CD14-positive monocyte (primary cell): ENCODE measurements at regions not wholly inside any gene's neighbourhood (a gene's known extent, or its start where the extent isn't known, plus 50 kb on each side); places are given as distances from the start of the nearest gene placed in this dataset.

ENCODE experiments used
- DNase-seq, 3 donors: peaks; one replicate each; pipeline ENCODE4 v3.0.0-alpha.2; 2011 to 2022
- H2AFZ ChIP-seq: 2 replicates; pipeline ENCODE4 v1.6.0; 2012; ENCODE audit warnings: mild to moderate bottlenecking, low read depth, low read length, inconsistent platforms; ENCODE audit not compliant: insufficient read depth, poor library complexity, severe bottlenecking
- H3K27ac ChIP-seq, 2 donors: 1 replicate in 1 of 2; 2 replicates in 1 of 2; pipeline ENCODE4 v1.5.1; 2012 to 2013; ENCODE audit warnings: low read length in 2 of 2, control low read depth in 1 of 2, inconsistent platforms in 1 of 2, low read depth in 1 of 2, mild to moderate bottlenecking in 1 of 2
- H3K27me3 ChIP-seq, 2 donors: one replicate each; pipeline versions ENCODE4 v1.6.0 to v1.6.1; 2011 to 2013; ENCODE audit warnings: low read length in 2 of 2; ENCODE audit not compliant: control insufficient read depth in 2 of 2, insufficient read depth in 2 of 2
- H3K36me3 ChIP-seq, 2 donors: replicated peaks in 1 of 2; 1 replicate in 1 of 2; 2 replicates in 1 of 2; pipeline versions ENCODE4 v1.5.1 to v1.6.1; 2012 to 2013; ENCODE audit warnings: low read length in 2 of 2, control low read depth in 1 of 2, inconsistent platforms in 1 of 2, mild to moderate bottlenecking in 1 of 2; ENCODE audit not compliant: insufficient read depth in 2 of 2, control insufficient read depth in 1 of 2
- H3K4me1 ChIP-seq, 2 donors: 1 replicate in 1 of 2; 2 replicates in 1 of 2; pipeline versions ENCODE4 v1.5.1 to v1.6.1; 2012 to 2013; ENCODE audit warnings: low read length in 2 of 2, control low read depth in 1 of 2, inconsistent platforms in 1 of 2, mild to moderate bottlenecking in 1 of 2, moderate library complexity in 1 of 2; ENCODE audit not compliant: insufficient read depth in 2 of 2, control insufficient read depth in 1 of 2
- H3K4me2 ChIP-seq: replicated peaks from 2 replicates; pipeline ENCODE3; 2012; ENCODE audit warnings: low read length, moderate library complexity, mild to moderate bottlenecking; ENCODE audit not compliant: poor library complexity, severe bottlenecking; ENCODE audit errors: extremely low read depth
- H3K4me3 ChIP-seq, 3 experiments: fragments of 200-600 bp in 1 of 3; sonication (generic) in 1 of 3; replicated peaks in 1 of 3; 1 replicate in 2 of 3; 2 replicates in 1 of 3; pipeline ENCODE4 v1.5.1; 2011 to 2013; ENCODE audit warnings: low read length in 3 of 3, mild to moderate bottlenecking in 3 of 3, control low read depth in 2 of 3, low read depth in 2 of 3, inconsistent platforms in 1 of 3, moderate library complexity in 1 of 3
- H3K79me2 ChIP-seq: 2 replicates; pipeline ENCODE4 v1.6.0; 2012; ENCODE audit warnings: mild to moderate bottlenecking, control low read depth, inconsistent platforms, low read length, moderate library complexity; ENCODE audit not compliant: insufficient read depth
- H3K9ac ChIP-seq: 2 replicates; pipeline ENCODE4 v1.6.0; 2017; ENCODE audit warnings: low read length, mild to moderate bottlenecking; ENCODE audit not compliant: insufficient read depth, poor library complexity, severe bottlenecking
- H3K9me3 ChIP-seq, 2 donors: replicated peaks in 1 of 2; 1 replicate in 1 of 2; 2 replicates in 1 of 2; pipeline versions ENCODE4 v1.5.1 to v1.6.1; 2012 to 2013; ENCODE audit warnings: low read length in 2 of 2, control low read depth in 1 of 2; ENCODE audit not compliant: control insufficient read depth in 1 of 2, insufficient read depth in 1 of 2
- H4K20me1 ChIP-seq: 2 replicates; pipeline ENCODE4 v1.6.0; 2012; ENCODE audit warnings: mild to moderate bottlenecking, low read length, control low read depth, moderate library complexity; ENCODE audit not compliant: insufficient read depth
- H3K27ac Mint-ChIP-seq, 7 donors: one replicate each; pipeline ENCODE4 v1.8.0; 2020; ENCODE audit warnings: mild to moderate bottlenecking in 7 of 7, mixed read lengths in 7 of 7, moderate library complexity in 6 of 7, inconsistent platforms in 2 of 7
- H3K27me3 Mint-ChIP-seq, 3 donors: one replicate each; pipeline ENCODE4 v1.8.0; 2021 to 2022; ENCODE audit warnings: low read depth in 3 of 3, mild to moderate bottlenecking in 3 of 3, mixed read lengths in 3 of 3, moderate library complexity in 3 of 3, inconsistent platforms in 1 of 3
- H3K36me3 Mint-ChIP-seq, 2 donors: one replicate each; pipeline ENCODE4 v1.8.0; 2020; ENCODE audit warnings: mixed read lengths in 2 of 2, inconsistent platforms in 1 of 2, mild to moderate bottlenecking in 1 of 2
- H3K4me1 Mint-ChIP-seq: one replicate; pipeline ENCODE4 v1.8.0; 2020; ENCODE audit warnings: mild to moderate bottlenecking, mixed read lengths
- H3K4me3 Mint-ChIP-seq, 2 donors: one replicate each; pipeline ENCODE4 v1.8.0; 2020; ENCODE audit warnings: mild to moderate bottlenecking in 2 of 2, mixed read lengths in 2 of 2, moderate library complexity in 1 of 2
- H3K9me3 Mint-ChIP-seq, 7 donors: one replicate each; pipeline ENCODE4 v1.8.0; 2020 to 2022; ENCODE audit warnings: mixed read lengths in 7 of 7, mild to moderate bottlenecking in 6 of 7, moderate library complexity in 6 of 7, inconsistent platforms in 2 of 7
- CTCF ChIP-seq: fragments of 200-600 bp; IDR thresholded peaks from one replicate; pipeline ENCODE4 v1.8.0; 2022; ENCODE audit warnings: antibody characterized with exemption, mild to moderate bottlenecking
- WGBS: methylation state at CpG from one replicate; pipeline ENCODE4 v1.1.5; 2013; ENCODE audit warnings: missing lambda C conversion rate; ENCODE audit not compliant: insufficient coverage; 5-methylcytosine and 5-hydroxymethylcytosine counted together
- intact Hi-C, 2 donors: fragments of 100-400 bp; cut with micrococcal nuclease; formaldehyde crosslinking; loops; one replicate each; pipeline versions ENCODE4 v1.15.0 to v1.15.1; 2023

- no peak for TF ChIP-seq CTCF
- no peak overlapping the region for H3K27ac ChIP-seq
- Mint-ChIP-seq H3K4me3 (peak overlapping the region in 1 of 2 donors; percentile 42), H3K27ac (no peak overlapping the region), H3K36me3 (no peaks in the 10 kb centered on the region), H3K27me3 (peaks cover 0 to 1% (median 0%) of the 10 kb centered on the region in 3 donors), H3K9me3 (peaks cover 0 to 2% (median 0%) of the 10 kb centered on the region in 7 donors), H3K4me1 (peaks cover 2% of the 10 kb centered on the region)
- no peak overlapping the region for H3K4me2 ChIP-seq
- no peaks in the 10 kb centered on the region for H4K20me1 ChIP-seq
- DNase-seq, result peak in 1 of 3 donors; percentile 14
- H3K9me3 ChIP-seq, result no peaks in the 10 kb centered on the region
- WGBS, result no CpG with 5 or more reads among the region's 13 CpGs
- H3K9ac ChIP-seq, result no peak overlapping the region
- no peak overlapping the region for H3K4me3 ChIP-seq
- peaks cover 0 to 2% of the 10 kb centered on the region in 2 donors for H3K4me1 ChIP-seq
- no peaks in the 10 kb centered on the region for H3K27me3 ChIP-seq
- no peak overlapping the region for H2AFZ ChIP-seq
- intact Hi-C loops, result no loop called here
- H3K36me3 ChIP-seq, result no peaks in the 10 kb centered on the region
- no peaks in the 10 kb centered on the region for H3K79me2 ChIP-seq
Observed at GRCh38 chrX:10833299-10834169, 213.1 kb upstream of the MID1 start.

GRCh38 chrX:10841579-10841978, 221.2 kb upstream of the MID1 start:
- Histone ChIP-seq H3K4me2 (no peak overlapping the region), H3K4me1 (no peaks in the 10 kb centered on the region), H3K27ac (no peak overlapping the region), H3K27me3 (no peaks in the 10 kb centered on the region), H3K9ac (no peak overlapping the region), H4K20me1 (no peaks in the 10 kb centered on the region), H3K36me3 (no peaks in the 10 kb centered on the region), H3K9me3 (no peaks in the 10 kb centered on the region), H3K4me3 (no peak overlapping the region), H3K79me2 (no peaks in the 10 kb centered on the region), H2AFZ (no peak overlapping the region)
- H3K27me3 Mint-ChIP-seq, result no peaks in the 10 kb centered on the region
- no peak for TF ChIP-seq CTCF
- WGBS, result 100% methylated on average over 1 of the region's 4 CpGs
- no peak for DNase-seq
- H3K9me3 Mint-ChIP-seq, result peaks cover 0 to 6% (median 0%) of the 10 kb centered on the region in 7 donors
- H3K4me3 Mint-ChIP-seq, result no peak overlapping the region
- no peaks in the 10 kb centered on the region for H3K4me1 Mint-ChIP-seq
- H3K36me3 Mint-ChIP-seq, result no peaks in the 10 kb centered on the region
- intact Hi-C loops, result no loop called here
- H3K27ac Mint-ChIP-seq, result no peak overlapping the region
